NCI-H524 (cell line): ENCODE measurements at regions not wholly inside any gene's neighbourhood (a gene's known extent, or its start where the extent isn't known, plus 50 kb on each side); places are given as distances from the start of the nearest gene placed in this dataset.
"Not testable (repeated sequence)": the region's sequence is repeated elsewhere in the genome, so short reads cannot be mapped to it uniquely, and the experiment has no call there.

Source experiments
- DNase-seq, 2 experiments: peaks; one replicate each; lab custom pipeline; 2025; lab: John Stamatoyannopoulos, UW

- DNase-seq, result no peak
Measured at GRCh38 chr7:32681174-32681518, 185.9 kb downstream of the AVL9 start.

- no peak for DNase-seq
Measured at GRCh38 chr7:32680259-32681173, 185.2 kb downstream of the AVL9 start.

DNA sequence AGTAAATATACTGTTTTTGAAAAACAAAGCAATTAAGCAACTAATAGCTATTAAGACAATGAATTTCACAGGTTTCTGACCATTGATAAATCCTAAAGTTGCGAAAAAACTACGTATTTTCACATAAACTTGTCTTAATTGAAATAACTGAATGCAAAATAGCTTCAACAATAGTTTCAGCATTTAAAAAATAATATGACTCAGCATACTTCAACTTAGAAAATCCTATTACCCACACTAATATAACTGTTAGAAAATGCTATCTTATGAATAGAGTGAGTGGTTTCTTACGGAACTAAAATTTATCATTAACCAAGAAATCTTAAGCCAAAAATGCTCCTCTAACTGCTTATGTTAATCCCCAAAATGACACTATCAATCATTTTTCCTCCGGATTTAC lies 183.9 kb downstream of the AVL9 start:
- no peak for DNase-seq

GRCh38 chr7:32677593-32677992 lies 182.3 kb downstream of the AVL9 start:
- DNase-seq, result no peak

- no peak for DNase-seq
Measured at GRCh38 chr7:32676249-32676941, 181.1 kb downstream of the AVL9 start.

- no peak for DNase-seq
Measured at GRCh38 chr7:32673275-32673983, 178.1 kb downstream of the AVL9 start.

GRCh38 chr7:32670110-32671025 lies 175.1 kb downstream of the AVL9 start:
- no peak for DNase-seq

DNA sequence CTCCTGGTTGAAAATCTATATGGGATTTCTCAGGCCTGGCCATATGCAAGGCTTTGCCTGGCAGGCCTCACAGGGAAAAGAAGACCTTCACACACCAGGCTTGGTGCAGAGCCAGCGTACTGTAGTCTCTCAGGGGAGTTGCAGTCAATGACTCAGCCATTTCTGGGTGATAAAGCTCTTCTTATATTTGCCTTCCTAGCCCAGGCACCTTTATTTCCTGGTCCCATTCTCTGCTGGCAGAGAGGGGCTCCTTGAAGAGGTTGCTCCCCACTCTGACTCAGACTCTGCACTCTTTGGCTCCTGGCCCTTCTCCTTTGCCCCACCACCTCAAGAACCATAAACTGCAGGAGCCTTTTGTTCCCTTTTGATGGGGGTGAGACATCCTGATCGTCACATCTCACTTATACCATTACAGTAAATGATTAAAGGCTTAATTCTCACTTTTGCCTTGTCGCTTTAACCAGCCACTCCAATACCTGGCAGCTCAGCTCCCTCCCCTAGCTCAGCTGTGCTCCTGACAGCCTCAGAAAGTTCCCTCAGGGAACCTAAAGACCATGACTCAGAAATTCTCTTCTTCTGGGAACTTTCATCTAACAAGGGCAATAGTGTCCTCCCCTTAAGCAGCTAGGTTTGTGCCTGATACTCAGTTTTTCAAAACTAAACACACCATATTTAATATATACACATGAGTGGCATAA lies 174.0 kb downstream of the AVL9 start:
- DNase-seq, result not testable (repeated sequence)

GRCh38 chr7:32668387-32669097 lies 173.3 kb downstream of the AVL9 start:
- not testable (repeated sequence) for DNase-seq

DNA sequence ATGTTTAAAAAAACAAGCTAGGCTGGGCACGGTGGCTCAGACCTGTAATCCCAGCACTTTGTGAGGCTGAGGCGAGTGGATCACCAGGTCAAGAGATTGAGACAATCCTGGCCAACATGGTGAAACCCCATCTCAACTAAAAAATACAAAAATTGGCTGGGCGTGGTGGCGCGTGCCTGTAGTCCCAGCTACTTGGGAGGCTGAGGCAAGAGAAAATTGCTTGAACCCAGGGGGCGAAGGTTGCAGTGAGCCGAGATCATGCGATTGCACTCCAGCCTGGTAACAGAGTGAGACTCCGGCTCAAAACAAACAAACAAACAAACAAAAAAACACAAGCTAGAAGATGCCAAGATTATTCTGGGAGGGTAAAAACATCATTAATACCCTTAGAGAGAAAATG lies 172.3 kb downstream of the AVL9 start:
- DNase-seq, result not testable (repeated sequence)

DNA sequence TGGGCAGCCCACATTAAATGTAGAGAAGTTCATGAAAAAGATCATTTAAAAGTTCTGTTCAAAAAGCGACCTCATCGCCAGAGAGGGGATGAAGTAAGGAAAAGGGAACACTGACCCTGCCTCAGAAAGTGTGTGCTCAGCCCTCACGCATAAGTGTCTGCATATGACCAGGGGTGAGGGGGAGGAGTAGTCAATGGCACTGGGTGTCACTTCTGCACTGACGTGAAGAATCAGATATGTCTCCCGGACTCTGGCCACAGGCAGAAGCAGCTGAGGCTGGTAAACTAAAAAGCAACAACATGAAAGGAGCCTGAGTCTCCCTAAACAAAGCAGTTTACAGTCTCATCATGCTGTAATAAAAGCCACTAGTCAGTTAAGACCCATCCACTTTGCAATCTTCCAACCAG lies 168.5 kb downstream of the AVL9 start:
- DNase-seq, result not testable (repeated sequence)

DNA sequence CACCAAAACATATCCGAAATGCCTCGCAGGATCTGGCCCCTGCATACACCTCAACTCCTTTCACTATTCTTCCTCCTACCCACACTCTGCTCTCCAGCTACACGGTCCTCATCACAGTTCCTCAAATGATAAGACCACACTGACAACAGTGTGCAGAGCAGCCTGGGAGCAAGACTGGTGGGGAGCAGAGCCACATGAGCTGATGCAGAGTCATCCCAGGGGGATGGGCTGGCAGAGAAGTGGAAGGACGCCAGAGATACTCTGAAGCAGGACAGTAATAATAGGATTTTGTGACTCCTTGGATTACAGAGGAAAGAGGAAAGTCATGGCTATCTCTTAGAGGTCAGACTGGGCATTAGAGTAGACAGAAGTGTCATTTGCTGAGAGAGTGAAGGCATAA lies 167.2 kb downstream of the AVL9 start:
- not testable (repeated sequence) for DNase-seq

DNA sequence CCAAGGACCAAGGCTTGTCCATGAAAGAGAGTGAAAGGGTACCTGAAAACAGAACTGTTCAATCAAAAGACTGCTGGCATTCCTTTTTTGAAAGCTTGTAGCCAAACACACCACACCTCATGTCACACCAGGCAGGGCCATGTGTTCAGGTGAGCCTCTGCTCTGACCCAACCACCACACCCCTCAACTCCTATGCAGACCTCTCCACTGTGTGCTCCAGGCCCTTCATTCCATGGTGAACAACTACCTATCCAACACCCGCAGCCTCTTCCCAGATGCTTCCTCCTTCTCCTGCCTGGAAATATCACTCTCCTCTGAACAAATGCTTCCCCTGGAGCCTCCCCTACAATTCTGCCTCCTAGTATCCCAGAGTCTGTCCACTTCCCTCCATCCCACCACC lies 166.6 kb downstream of the AVL9 start:
- DNase-seq, result no peak

DNA sequence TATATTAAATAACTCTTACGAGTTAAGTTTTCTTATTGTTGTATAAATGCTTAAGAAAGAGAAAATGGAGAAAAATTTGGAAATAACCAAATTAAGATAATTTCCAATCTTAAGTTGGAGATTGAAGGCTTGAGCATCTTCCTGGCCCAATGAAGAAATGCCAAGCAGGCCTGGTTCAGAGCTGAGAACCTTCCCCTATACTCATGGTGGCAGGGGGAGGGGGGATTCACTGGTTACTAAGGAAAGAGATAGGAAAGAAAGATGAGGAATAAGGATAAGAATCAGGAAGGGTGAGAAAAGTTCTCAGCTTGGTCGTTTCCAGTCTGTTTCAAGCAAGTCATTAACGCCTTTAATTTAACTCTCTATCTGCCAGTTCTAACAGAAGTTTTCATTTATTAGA lies 166.2 kb downstream of the AVL9 start:
- no peak for DNase-seq

GRCh38 chr7:32660936-32661335 lies 165.6 kb downstream of the AVL9 start:
- DNase-seq, result no peak

- no peak for DNase-seq
Measured at GRCh38 chr7:32659853-32660252, 164.6 kb downstream of the AVL9 start.

- DNase-seq, result no peak
Measured at GRCh38 chr7:32658467-32658869, 163.2 kb downstream of the AVL9 start.

DNA sequence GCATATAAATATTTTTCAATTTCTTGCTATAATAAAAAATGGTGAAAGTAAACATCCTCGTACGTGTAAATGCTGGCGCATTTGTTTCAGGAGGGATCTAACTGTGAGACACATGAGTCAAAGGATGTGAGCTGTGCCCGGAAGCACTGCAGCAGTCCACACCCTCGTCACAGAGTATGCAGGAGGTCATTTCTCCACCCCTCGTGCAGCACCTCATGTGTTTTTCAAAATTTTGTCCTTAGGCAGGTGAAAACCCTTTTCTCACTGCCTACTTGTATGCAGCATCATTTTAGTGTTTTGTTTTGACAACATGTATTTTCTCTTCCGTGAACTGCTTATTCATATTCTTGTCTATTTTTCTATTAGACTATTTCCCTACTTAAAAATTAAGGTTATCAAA lies 162.7 kb downstream of the AVL9 start:
- no peak for DNase-seq

GRCh38 chr7:32654549-32654948 lies 159.3 kb downstream of the AVL9 start:
- DNase-seq, result not testable (repeated sequence)

- not testable (repeated sequence) for DNase-seq
Measured at GRCh38 chr7:32650356-32650755, 155.1 kb downstream of the AVL9 start.
